GM12878 (cell line): ENCODE measurements at regions not wholly inside any gene's neighbourhood (a gene's known extent, or its start where the extent isn't known, plus 50 kb on each side); places are given as distances from the start of the nearest gene placed in this dataset.

Source experiments
- ATAC-seq: fragments of 200-7000 bp; cut with Tn5 transposase; 3 replicates; pipeline ENCODE4 v1.9.1; 2020; ENCODE audit warnings: mild to moderate bottlenecking, moderate library complexity
- BruUV-seq: library from RNA; stranded (reverse); fragments of 400-500 nt; replicated peaks from 2 replicates; lab custom pipeline; 2021; lab: Mats Ljungman, UMichigan
- CTCF ChIA-PET: fragments of 300-600 bp; sonication (Branson Sonifier 250); formaldehyde crosslinking; extraction: SDS; loops from one replicate; lab custom pipeline; 2021; ENCODE audit warnings: inconsistent platforms; lab: Yijun Ruan, JAX
- POLR2A ChIA-PET: fragments of 350-600 bp; formaldehyde crosslinking; extraction: SDS; loops from one replicate; lab custom pipeline; 2021; ENCODE audit warnings: inconsistent platforms; lab: Charles Lee
- RAD21 ChIA-PET: fragments of 300-600 bp; sonication (Branson Sonifier 250); formaldehyde crosslinking; loops from one replicate; lab custom pipeline; 2023; ENCODE audit warnings: antibody characterized with exemption; ENCODE audit not compliant: unreplicated experiment; lab: Charles Lee
- SMC1A ChIA-PET: fragments of 300-600 bp; sonication (Branson Sonifier 250); formaldehyde crosslinking; loops from one replicate; lab custom pipeline; 2023; ENCODE audit not compliant: unreplicated experiment, uncharacterized antibody; lab: Charles Lee
- DNase-seq: peaks from one replicate; pipeline ENCODE4 v3.0.0-alpha.2; 2011; ENCODE audit warnings: low read depth, low spot score
- FAIRE-seq: peaks from 3 replicates; lab custom pipeline; 2011; peaks lifted over from hg19 to GRCh38; lab: Jason Lieb, UNC
- H2AFZ ChIP-seq: 2 replicates; pipeline ENCODE4 v1.6.0; 2011; ENCODE audit warnings: low read depth, low read length, control low read depth; ENCODE audit not compliant: control insufficient read depth
- H3K27ac ChIP-seq: 2 replicates; pipeline ENCODE4 v1.5.1; 2011; ENCODE audit warnings: control low read depth; ENCODE audit not compliant: control insufficient read depth, insufficient read depth
- H3K27me3 ChIP-seq, 2 experiments: replicated peaks in 1 of 2; 2 replicates each; pipeline versions ENCODE4 v1.6.0 to v1.6.1; 2011; ENCODE audit warnings: low read length in 1 of 2; ENCODE audit not compliant: control insufficient read depth in 2 of 2, insufficient read depth in 2 of 2
- H3K36me3 ChIP-seq, 2 experiments: 2 replicates each; pipeline ENCODE4 v1.5.1; 2011; ENCODE audit warnings: low read length in 1 of 2; ENCODE audit not compliant: control insufficient read depth in 2 of 2, insufficient read depth in 2 of 2
- H3K4me1 ChIP-seq: 2 replicates; pipeline ENCODE4 v1.6.1; 2011; ENCODE audit warnings: mild to moderate bottlenecking, low read length, moderate library complexity, mixed read lengths; ENCODE audit not compliant: control insufficient read depth, insufficient read depth
- H3K4me2 ChIP-seq: 2 replicates; pipeline ENCODE4 v1.6.0; 2011; ENCODE audit warnings: control low read depth; ENCODE audit not compliant: control insufficient read depth, insufficient read depth
- H3K4me3 ChIP-seq: fragments of 200-600 bp; sonication (generic); 2 replicates; pipeline ENCODE4 v1.5.1; 2016
- H3K79me2 ChIP-seq: 2 replicates; pipeline ENCODE4 v1.6.0; 2011; ENCODE audit warnings: low read length; ENCODE audit not compliant: control insufficient read depth, insufficient read depth
- H3K9ac ChIP-seq: 2 replicates; pipeline ENCODE4 v1.8.0; 2011; ENCODE audit warnings: low read length, control low read depth, mixed read lengths; ENCODE audit not compliant: control insufficient read depth, insufficient read depth
- H3K9me3 ChIP-seq: replicated peaks from 3 replicates; pipeline ENCODE4 v1.5.1; 2011; ENCODE audit warnings: mild to moderate bottlenecking, low read length; ENCODE audit not compliant: control insufficient read depth, insufficient read depth
- H4K20me1 ChIP-seq: 2 replicates; pipeline ENCODE4 v1.6.0; 2011; ENCODE audit not compliant: control insufficient read depth, insufficient read depth
- BCL3 ChIP-seq: IDR thresholded peaks from 2 replicates; pipeline ENCODE4 v1.6.1; 2011; ENCODE audit warnings: borderline replicate concordance, low read depth, mild to moderate bottlenecking, moderate library complexity, low read length; ENCODE audit not compliant: insufficient read depth, poor library complexity, severe bottlenecking
- E2F8 ChIP-seq: fragments of 450-650 bp; IDR thresholded peaks from 2 replicates; pipeline ENCODE4 v1.6.1; 2018; ENCODE audit warnings: mild to moderate bottlenecking, low read depth, moderate library complexity; ENCODE audit not compliant: partially characterized antibody
- GABPA ChIP-seq: IDR thresholded peaks from 2 replicates; pipeline ENCODE4 v1.6.1; 2014; ENCODE audit warnings: antibody characterized with exemption, low read depth, mild to moderate bottlenecking, inconsistent platforms
- NFXL1 ChIP-seq: fragments of 450-650 bp; IDR thresholded peaks from 2 replicates; pipeline ENCODE4 v1.6.1; 2017; ENCODE audit warnings: antibody characterized with exemption, mild to moderate bottlenecking, borderline replicate concordance
- SUPT20H ChIP-seq: IDR thresholded peaks from 2 replicates; pipeline ENCODE4 v1.6.1; 2011; ENCODE audit warnings: low read depth, mild to moderate bottlenecking, low read length, moderate library complexity, borderline replicate concordance; ENCODE audit not compliant: control insufficient read depth
- USF1 ChIP-seq: IDR thresholded peaks from 2 replicates; pipeline ENCODE4 v1.6.1; 2011; ENCODE audit warnings: borderline replicate concordance, low read depth, mild to moderate bottlenecking, moderate library complexity, mixed read lengths, low read length; ENCODE audit not compliant: insufficient read depth; ENCODE audit errors: extremely low read length
- WRNIP1 ChIP-seq: IDR thresholded peaks from 2 replicates; pipeline ENCODE4 v1.6.1; 2011; ENCODE audit warnings: low read depth, low read length, improper control_type of control experiment, borderline replicate concordance
- ZBTB11 ChIP-seq: fragments of 450-650 bp; formaldehyde crosslinking; IDR thresholded peaks from 2 replicates; pipeline ENCODE4 v1.5.0; 2022; ENCODE audit warnings: mild to moderate bottlenecking, missing genetic modification characterization
- ZNF207 ChIP-seq: fragments of 450-650 bp; IDR thresholded peaks from 2 replicates; pipeline ENCODE4 v1.6.1; 2014; ENCODE audit warnings: antibody characterized with exemption, mild to moderate bottlenecking, borderline replicate concordance
- WGBS: methylation state at CpG from one replicate; pipeline ENCODE4 v1.1.6; 2016; ENCODE audit warnings: low lambda C conversion rate; ENCODE audit not compliant: insufficient replicate concordance, insufficient coverage; ENCODE audit errors: missing lambda C conversion rate; 5-methylcytosine and 5-hydroxymethylcytosine counted together
- in situ Hi-C: fragments of 300-500 bp; cut with MboI; formaldehyde crosslinking; loops from 9 replicates; pipeline ENCODE4 v1.14.3; 2018; ENCODE audit warnings: mixed read lengths
- intact Hi-C: fragments of 100-400 bp; cut with micrococcal nuclease; formaldehyde crosslinking; loops from one replicate; pipeline ENCODE4 v1.14.2; 2022; ENCODE audit not compliant: unreplicated experiment

GRCh38 chr21:28229814-28230213 is 762.9 kb downstream of the LTN1 start (continued):
- TF ChIP-seq USF1 (no peak), E2F8 (no peak), ZBTB11 (CRISPR knock-in tag) (no peak)

GRCh38 chr21:28228636-28228995 is 764.1 kb downstream of the LTN1 start:
- FAIRE-seq, result no peak
- Histone ChIP-seq H3K27ac (no peak overlapping the region), H3K36me3 (no peaks in the 10 kb centered on the region), H3K27me3 (no peaks in the 10 kb centered on the region), H3K9me3 (no peaks in the 10 kb centered on the region), H2AFZ (no peak overlapping the region), H3K9ac (no peak overlapping the region), H3K79me2 (no peaks in the 10 kb centered on the region), H3K4me2 (no peak overlapping the region), H3K4me3 (no peak overlapping the region), H4K20me1 (no peaks in the 10 kb centered on the region), H3K4me1 (no peaks in the 10 kb centered on the region)
- SMC1A ChIA-PET, result no interaction called here
- POLR2A ChIA-PET, result no interaction called here
- intact Hi-C loops, result no loop called here
- WGBS, result 11% methylated on average over 2 of the region's 2 CpGs
- DNase-seq, result no peak
- no TSS peak for BruUV-seq
- RAD21 ChIA-PET, result no interaction called here
- in situ Hi-C loops, result no loop called here
- TF ChIP-seq BCL3 (no peak), WRNIP1 (no peak), GABPA (no peak), SUPT20H (no peak), NFXL1 (no peak), ZNF207 (no peak)
- no peak for ATAC-seq
- CTCF ChIA-PET, result no interaction called here
